Vagina (tissue), 2 donors: ENCODE measurements at regions not wholly inside any gene's neighbourhood (a gene's known extent, or its start where the extent isn't known, plus 50 kb on each side); places are given as distances from the start of the nearest gene placed in this dataset.

Experiments
- DNase-seq, 2 donors: peaks; one replicate each; pipeline ENCODE4 v3.0.0-alpha.2; 2017; ENCODE audit errors: extremely low spot score in 2 of 2
- H3K27ac ChIP-seq: fragments of 200-600 bp; sonication (generic); one replicate; pipeline ENCODE4 v1.5.1; 2019
- H3K27me3 ChIP-seq: fragments of 200-600 bp; sonication (generic); one replicate; pipeline ENCODE4 v1.5.1; 2019
- H3K36me3 ChIP-seq, 2 donors: fragments of 200-600 bp; sonication (generic); one replicate each; pipeline ENCODE4 v1.5.1; 2017 to 2019
- H3K4me1 ChIP-seq: fragments of 200-600 bp; sonication (generic); one replicate; pipeline ENCODE4 v1.5.1; 2019
- H3K4me3 ChIP-seq, 2 donors: fragments of 200-600 bp; sonication (generic); 1 replicate in 1 of 2; 2 replicates in 1 of 2; pipeline ENCODE4 v1.5.1; 2016 to 2019
- H3K9me3 ChIP-seq: fragments of 200-600 bp; sonication (generic); one replicate; pipeline ENCODE4 v1.5.1; 2019
- POLR2A ChIP-seq, 2 donors: fragments of 450-650 bp; IDR thresholded peaks; one replicate each; pipeline ENCODE4 v1.6.1; 2017; ENCODE audit warnings: antibody characterized with exemption in 2 of 2, mild to moderate bottlenecking in 2 of 2, moderate library complexity in 2 of 2
- POLR2AphosphoS5 ChIP-seq, 2 donors: sonication (generic); formaldehyde crosslinking; IDR thresholded peaks; one replicate each; pipeline ENCODE4 v1.9.0; 2017; ENCODE audit warnings: antibody characterized with exemption in 2 of 2, mild to moderate bottlenecking in 2 of 2, low read depth in 1 of 2; ENCODE audit not compliant: insufficient read depth in 1 of 2
- intact Hi-C: fragments of 100-400 bp; cut with DNase I; formaldehyde crosslinking; loops from one replicate; pipeline ENCODE4 v1.15.1; 2023
- TF ChIP-seq, protein P1 (sequence below), 3 experiments: fragments of 450-650 bp in 2 of 3; fragments of 200-600 bp in 1 of 3; sonication (generic) in 1 of 3; IDR thresholded peaks; one replicate each; pipeline ENCODE4 v1.5.1; 2017 to 2019; ENCODE audit warnings: antibody characterized with exemption in 3 of 3, mild to moderate bottlenecking in 2 of 3, moderate library complexity in 2 of 3

DNA sequence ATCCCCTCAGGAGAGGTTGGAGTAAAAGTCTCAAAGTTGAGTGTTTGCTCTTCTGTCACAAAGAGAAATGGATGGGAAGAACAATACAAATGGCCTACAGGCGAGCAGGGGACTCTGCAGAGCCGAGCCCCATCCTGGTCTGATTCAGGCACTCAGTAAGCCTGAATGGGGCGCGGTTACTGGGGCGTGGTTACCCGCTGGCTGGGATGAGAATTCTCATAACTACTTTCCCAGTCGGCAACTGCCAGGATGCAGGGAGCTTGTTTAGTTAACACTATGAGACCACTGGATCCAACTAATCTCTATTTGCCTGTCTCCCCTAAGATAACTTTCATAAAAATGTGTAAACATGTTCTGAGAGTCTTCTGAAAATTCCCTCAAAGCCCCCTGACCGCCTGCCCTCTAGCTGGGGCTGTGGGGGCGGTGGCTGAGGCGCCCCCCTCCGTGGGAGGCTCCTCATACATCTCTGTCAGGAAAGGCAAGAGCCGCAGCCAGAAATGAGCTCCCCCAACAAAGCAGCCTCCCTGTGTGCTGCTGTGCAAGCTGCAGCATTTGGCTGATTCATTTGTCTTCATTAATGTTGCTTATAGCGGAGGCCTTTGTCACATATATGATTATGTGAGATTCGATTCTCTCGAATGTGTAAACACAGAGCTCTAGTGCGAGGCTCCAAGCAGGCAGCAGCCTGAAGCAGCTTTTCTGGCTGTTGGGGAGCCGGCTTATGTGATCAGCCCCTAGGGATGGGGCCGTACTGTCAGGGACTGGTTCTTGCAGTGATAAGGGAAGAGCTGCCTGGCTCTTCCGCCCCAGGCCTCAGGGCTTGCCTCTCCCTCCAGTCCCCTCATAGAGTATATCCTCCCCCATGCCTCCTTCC, 126.1 kb upstream of the ARHGAP5 start:
- no peak overlapping the region for H3K27ac ChIP-seq
- intact Hi-C loops: no loop called here
- no peaks in the 10 kb centered on the region for H3K27me3 ChIP-seq
- H3K9me3 ChIP-seq: no peaks in the 10 kb centered on the region
- H3K36me3 ChIP-seq: no peaks in the 10 kb centered on the region
- DNase-seq: no peak
- H3K4me1 ChIP-seq: peaks cover 16% of the 10 kb centered on the region
- no peak overlapping the region for H3K4me3 ChIP-seq
- TF ChIP-seq POLR2AphosphoS5 (IDR thresholded peaks at IDR 0.05; ENCODE audit: insufficient read depth in 1 of 2, low read depth in 1 of 2): peak in 1 of 2 donors; percentile 38
- TF ChIP-seq, protein P1, sequence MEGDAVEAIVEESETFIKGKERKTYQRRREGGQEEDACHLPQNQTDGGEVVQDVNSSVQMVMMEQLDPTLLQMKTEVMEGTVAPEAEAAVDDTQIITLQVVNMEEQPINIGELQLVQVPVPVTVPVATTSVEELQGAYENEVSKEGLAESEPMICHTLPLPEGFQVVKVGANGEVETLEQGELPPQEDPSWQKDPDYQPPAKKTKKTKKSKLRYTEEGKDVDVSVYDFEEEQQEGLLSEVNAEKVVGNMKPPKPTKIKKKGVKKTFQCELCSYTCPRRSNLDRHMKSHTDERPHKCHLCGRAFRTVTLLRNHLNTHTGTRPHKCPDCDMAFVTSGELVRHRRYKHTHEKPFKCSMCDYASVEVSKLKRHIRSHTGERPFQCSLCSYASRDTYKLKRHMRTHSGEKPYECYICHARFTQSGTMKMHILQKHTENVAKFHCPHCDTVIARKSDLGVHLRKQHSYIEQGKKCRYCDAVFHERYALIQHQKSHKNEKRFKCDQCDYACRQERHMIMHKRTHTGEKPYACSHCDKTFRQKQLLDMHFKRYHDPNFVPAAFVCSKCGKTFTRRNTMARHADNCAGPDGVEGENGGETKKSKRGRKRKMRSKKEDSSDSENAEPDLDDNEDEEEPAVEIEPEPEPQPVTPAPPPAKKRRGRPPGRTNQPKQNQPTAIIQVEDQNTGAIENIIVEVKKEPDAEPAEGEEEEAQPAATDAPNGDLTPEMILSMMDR (IDR thresholded peaks at IDR 0.05): no peak

DNA sequence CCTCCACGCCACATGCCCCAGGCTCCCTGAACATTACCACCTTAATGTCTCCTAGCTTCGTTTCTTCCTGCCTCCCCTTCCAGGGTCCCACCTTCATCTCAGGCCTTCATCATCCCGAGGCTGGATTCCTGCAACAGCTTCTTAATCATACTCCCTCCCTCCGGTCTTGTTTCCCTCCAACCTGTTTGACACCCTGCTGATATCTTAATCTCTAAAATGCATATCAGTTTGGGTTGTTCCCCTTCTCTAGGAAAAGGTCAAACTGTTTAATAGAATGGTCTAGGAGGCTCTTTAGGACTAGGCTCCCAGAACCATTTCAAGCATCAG, 125.5 kb upstream of the ARHGAP5 start:
- Histone ChIP-seq H3K4me1 (peaks cover 16% of the 10 kb centered on the region), H3K9me3 (no peaks in the 10 kb centered on the region), H3K36me3 (no peaks in the 10 kb centered on the region), H3K27ac (no peak overlapping the region), H3K4me3 (no peak overlapping the region), H3K27me3 (no peaks in the 10 kb centered on the region)
- DNase-seq: no peak
- TF ChIP-seq POLR2A (IDR thresholded peaks at IDR 0.05) (no peak), POLR2AphosphoS5 (IDR thresholded peaks at IDR 0.05; ENCODE audit: insufficient read depth in 1 of 2, low read depth in 1 of 2) (no peak)
- TF ChIP-seq, protein P1 (IDR thresholded peaks at IDR 0.05): no peak
- intact Hi-C loops: no loop called here

DNA sequence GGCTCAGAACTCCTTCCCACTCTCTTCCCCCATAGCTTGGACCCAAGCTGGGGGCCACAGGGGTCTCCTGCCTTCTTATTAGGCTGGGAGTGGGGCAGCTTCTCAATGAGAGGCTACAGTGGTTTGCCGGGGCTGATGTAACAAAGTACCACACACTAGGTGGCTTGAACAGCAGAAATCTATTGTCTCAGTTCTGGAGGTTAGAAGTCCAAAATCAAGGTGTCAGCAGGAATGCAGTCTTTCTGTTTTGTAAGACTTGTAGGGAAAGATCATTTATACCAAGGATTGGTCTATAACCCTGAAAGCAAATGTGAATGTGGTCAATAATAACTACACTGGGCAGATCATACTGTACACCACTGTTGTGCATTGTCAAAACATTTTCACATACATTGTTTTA, 124.5 kb upstream of the ARHGAP5 start:
- Histone ChIP-seq H3K4me3 (no peak overlapping the region), H3K4me1 (peaks cover 16% of the 10 kb centered on the region), H3K36me3 (no peaks in the 10 kb centered on the region), H3K27me3 (no peaks in the 10 kb centered on the region), H3K9me3 (no peaks in the 10 kb centered on the region), H3K27ac (no peak overlapping the region)
- intact Hi-C loops: no loop called here
- DNase-seq: no peak
- TF ChIP-seq, protein P1 (IDR thresholded peaks at IDR 0.05): no peak
- TF ChIP-seq POLR2A (IDR thresholded peaks at IDR 0.05) (no peak), POLR2AphosphoS5 (IDR thresholded peaks at IDR 0.05; ENCODE audit: insufficient read depth in 1 of 2, low read depth in 1 of 2) (no peak)

DNA sequence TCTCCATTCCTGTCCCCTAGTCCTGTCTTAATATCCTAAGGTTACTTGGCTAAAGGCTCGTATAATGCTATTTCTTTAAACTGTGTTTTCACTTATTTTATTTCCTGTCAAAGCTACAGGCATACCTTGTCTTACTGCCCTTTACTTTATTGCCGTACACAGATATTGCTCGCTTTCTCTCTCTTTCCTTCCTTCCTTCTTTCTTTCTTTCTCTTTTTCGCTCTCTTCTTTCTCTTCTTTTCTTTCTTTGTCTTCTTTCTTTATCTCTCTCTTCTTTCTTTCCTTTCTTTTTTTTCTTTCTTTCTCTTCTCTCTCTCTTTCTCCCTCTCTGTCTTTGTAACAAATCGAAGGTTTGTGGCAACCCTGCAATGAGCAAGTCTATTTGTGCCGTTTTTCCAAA, 123.9 kb upstream of the ARHGAP5 start:
- Histone ChIP-seq H3K27ac (no peak overlapping the region), H3K4me1 (peaks cover 16% of the 10 kb centered on the region), H3K9me3 (no peaks in the 10 kb centered on the region), H3K4me3 (no peak overlapping the region), H3K36me3 (no peaks in the 10 kb centered on the region), H3K27me3 (no peaks in the 10 kb centered on the region)
- no peak for DNase-seq
- TF ChIP-seq, protein P1 (IDR thresholded peaks at IDR 0.05): no peak
- no peak for TF ChIP-seq POLR2A (IDR thresholded peaks at IDR 0.05)
- no peak for TF ChIP-seq POLR2AphosphoS5 (IDR thresholded peaks at IDR 0.05; ENCODE audit: insufficient read depth in 1 of 2, low read depth in 1 of 2)
- intact Hi-C loops: no loop called here

DNA sequence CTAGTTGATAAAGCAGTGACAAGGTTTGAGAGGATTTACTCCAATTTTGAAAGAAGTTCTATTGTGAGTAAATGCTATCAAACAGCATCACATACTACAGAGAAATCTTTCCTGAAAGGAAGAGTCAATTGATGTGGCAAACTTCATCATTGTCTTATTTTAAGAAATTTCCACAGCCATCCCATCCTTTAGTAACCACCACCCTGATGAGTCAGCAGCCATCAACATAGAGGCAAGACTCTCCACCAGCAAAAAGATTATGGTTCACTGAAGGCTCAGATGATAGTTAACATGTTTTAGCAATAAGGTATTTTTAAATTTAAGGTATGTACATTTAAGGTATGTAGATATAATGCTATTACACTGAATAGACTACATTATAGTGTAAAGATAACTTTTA, 122.1 kb upstream of the ARHGAP5 start:
- TF ChIP-seq POLR2AphosphoS5 (IDR thresholded peaks at IDR 0.05; ENCODE audit: insufficient read depth in 1 of 2, low read depth in 1 of 2): no peak
- no peak for TF ChIP-seq POLR2A (IDR thresholded peaks at IDR 0.05)
- TF ChIP-seq, protein P1 (IDR thresholded peaks at IDR 0.05): no peak
- no peak overlapping the region for H3K27ac ChIP-seq
- no peak for DNase-seq
- intact Hi-C loops: no loop called here
- H3K4me1 ChIP-seq: peaks cover 15% of the 10 kb centered on the region
- no peaks in the 10 kb centered on the region for H3K27me3 ChIP-seq
- H3K4me3 ChIP-seq: no peak overlapping the region
- H3K9me3 ChIP-seq: no peaks in the 10 kb centered on the region
- H3K36me3 ChIP-seq: no peaks in the 10 kb centered on the region
